AG04450 (cell line): ENCODE measurements at regions not wholly inside any gene's neighbourhood (a gene's known extent, or its start where the extent isn't known, plus 50 kb on each side); places are given as distances from the start of the nearest gene placed in this dataset.
A peak's percentile ranks its signal among the peaks of the same experiment; 100 is the strongest.

Experiments used
- CTCF ChIA-PET: fragments of 300-600, 350-600 bp; formaldehyde crosslinking; extraction: SDS; loops from one replicate; lab custom pipeline; 2022; ENCODE audit warnings: antibody characterized with exemption, inconsistent platforms; lab: Charles Lee
- POLR2A ChIA-PET: fragments of 350-600 bp; formaldehyde crosslinking; extraction: SDS; loops from one replicate; lab custom pipeline; 2021; ENCODE audit warnings: antibody characterized with exemption, inconsistent platforms; lab: Yijun Ruan, JAX
- DNase-seq: peaks from one replicate; pipeline ENCODE4 v3.0.0-alpha.2; 2011; ENCODE audit warnings: low read depth, low spot score
- H3K27ac ChIP-seq: one replicate; pipeline ENCODE4 v1.5.1; 2012; ENCODE audit warnings: low read depth, low read length, control low read depth
- H3K27me3 ChIP-seq: one replicate; pipeline ENCODE4 v1.6.0; 2012; ENCODE audit warnings: low read length; ENCODE audit not compliant: control insufficient read depth, insufficient read depth
- H3K4me3 ChIP-seq: 2 replicates; pipeline ENCODE4 v1.5.1; 2011; ENCODE audit warnings: mild to moderate bottlenecking, low read depth, low read length, control low read depth
- H3K9me3 ChIP-seq: 2 replicates; pipeline ENCODE4 v1.5.1; 2012; ENCODE audit warnings: low read length; ENCODE audit not compliant: control insufficient read depth, insufficient read depth
- CTCF ChIP-seq: IDR thresholded peaks from 2 replicates; pipeline ENCODE4 v1.5.1; 2011; ENCODE audit warnings: low read depth, low read length, control low read depth, inconsistent platforms

- DNase-seq = no peak
- H3K27ac ChIP-seq = no peak overlapping the region
- H3K4me3 ChIP-seq = no peak overlapping the region
- CTCF ChIA-PET = interaction anchor here (1.2 kb wide), 1 partner anchor 11 kb away, joined by 3 read pairs; no protein-coding TSS in a partner anchor
- POLR2A ChIA-PET = no interaction called here
- TF ChIP-seq CTCF = no peak
- no peaks in the 10 kb centered on the region for H3K9me3 ChIP-seq
- no peaks in the 10 kb centered on the region for H3K27me3 ChIP-seq
These were observed 319.8 kb upstream of the GULP1 start for GRCh38 chr2:187971893-187972292.

GRCh38 chr2:187976259-187976985 lies 315.3 kb upstream of the GULP1 start:
- Histone ChIP-seq H3K27me3 (no peaks in the 10 kb centered on the region), H3K4me3 (no peak overlapping the region), H3K9me3 (no peaks in the 10 kb centered on the region), H3K27ac (no peak overlapping the region)
- CTCF ChIA-PET = no interaction called here
- no peak for DNase-seq
- POLR2A ChIA-PET = no interaction called here
- TF ChIP-seq CTCF = no peak

GRCh38 chr2:187976986-187977333 lies 314.7 kb upstream of the GULP1 start:
- DNase-seq = no peak
- H3K9me3 ChIP-seq = no peaks in the 10 kb centered on the region
- ChIA-PET CTCF (no interaction called here), POLR2A (no interaction called here)
- no peak overlapping the region for H3K27ac ChIP-seq
- no peak for TF ChIP-seq CTCF
- no peaks in the 10 kb centered on the region for H3K27me3 ChIP-seq
- no peak overlapping the region for H3K4me3 ChIP-seq

GRCh38 chr2:187978356-187978755 lies 313.3 kb upstream of the GULP1 start:
- ChIA-PET CTCF (no interaction called here), POLR2A (no interaction called here)
- TF ChIP-seq CTCF = no peak
- Histone ChIP-seq H3K4me3 (no peak overlapping the region), H3K9me3 (no peaks in the 10 kb centered on the region), H3K27ac (no peak overlapping the region), H3K27me3 (no peaks in the 10 kb centered on the region)
- DNase-seq = no peak

- Histone ChIP-seq H3K4me3 (no peak overlapping the region), H3K9me3 (no peaks in the 10 kb centered on the region), H3K27ac (no peak overlapping the region), H3K27me3 (no peaks in the 10 kb centered on the region)
- ChIA-PET POLR2A (interaction anchor here (0.9 kb wide), 1 partner anchor 310 kb away, joined by 3 read pairs; no protein-coding TSS in a partner anchor), CTCF (interaction anchor here (1.1 kb wide), 1 partner anchor 11 kb away, joined by 3 read pairs; no protein-coding TSS in a partner anchor)
- peak; percentile 73 for DNase-seq
- no peak for TF ChIP-seq CTCF
These were observed 309.0 kb upstream of the GULP1 start for GRCh38 chr2:187982668-187983067.
